Stimulated activated CD4-positive, alpha-beta T cell treated with anti-CD3 and anti-CD28 coated beads, Interleukin-4, amount 100 ng/mL, for 48 hours (primary cell): ENCODE measurements at regions not wholly inside any gene's neighbourhood (a gene's known extent, or its start where the extent isn't known, plus 50 kb on each side); places are given as distances from the start of the nearest gene placed in this dataset.

Experiments used
- DNase-seq, 2 donors: peaks; one replicate each; pipeline ENCODE4 v3.0.0-alpha.2; 2020; ENCODE audit warnings: low read depth in 2 of 2

GRCh38 chr5:159817262-159818029 lies 98.8 kb upstream of the ADRA1B start:
- no peak for DNase-seq

GRCh38 chr5:159819591-159820411 lies 96.5 kb upstream of the ADRA1B start:
- DNase-seq, result no peak

GRCh38 chr5:159820692-159821091 lies 95.6 kb upstream of the ADRA1B start:
- no peak for DNase-seq

- no peak for DNase-seq
These were observed 94.8 kb upstream of the ADRA1B start for GRCh38 chr5:159821461-159821940.

DNA sequence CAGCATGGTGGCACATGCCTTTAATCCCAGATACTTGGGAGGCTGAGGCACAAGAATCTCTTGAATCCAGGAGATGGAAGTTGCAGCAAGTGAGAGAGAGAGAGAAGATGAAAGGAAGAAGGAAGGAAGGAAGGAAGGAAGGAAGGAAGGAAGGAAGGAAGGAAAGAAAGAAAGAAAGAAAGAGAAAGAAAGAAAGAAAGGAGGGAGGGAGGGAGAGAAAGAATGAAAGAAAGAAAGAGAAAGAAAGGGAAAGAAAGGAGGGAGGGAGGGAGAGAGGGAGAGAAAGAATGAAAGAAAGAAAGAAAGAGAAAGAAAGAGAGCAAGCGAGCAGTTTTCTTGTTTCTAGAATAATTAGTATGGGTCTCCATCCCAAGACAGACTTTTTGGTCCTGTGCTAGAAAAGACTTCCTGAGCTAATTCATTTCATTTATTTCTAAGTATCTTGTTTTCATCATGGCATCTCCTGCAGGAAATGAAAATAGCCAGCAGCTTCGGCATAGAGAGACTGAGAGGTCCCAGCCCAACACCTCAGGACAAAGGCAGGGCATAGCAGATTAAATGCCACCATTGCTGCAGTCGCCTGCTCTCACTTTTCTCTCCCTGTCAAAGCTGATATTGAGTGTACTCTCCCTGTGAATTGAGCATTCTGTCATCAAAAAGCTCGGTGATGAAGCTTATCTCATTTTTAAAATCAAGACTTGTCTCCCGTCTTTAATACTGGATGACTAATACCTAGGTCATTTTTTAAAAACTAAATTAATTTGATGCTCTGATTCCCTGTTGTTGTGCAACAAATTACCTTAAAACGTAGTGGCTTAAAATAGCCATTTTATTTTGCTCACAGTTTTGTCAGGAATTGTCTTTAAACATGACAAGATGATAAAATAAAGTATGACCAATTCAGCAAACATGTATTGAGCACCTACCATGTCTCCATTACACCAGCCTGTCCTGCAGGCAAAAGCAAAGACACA lies 91.8 kb upstream of the ADRA1B start:
- no peak for DNase-seq

DNA sequence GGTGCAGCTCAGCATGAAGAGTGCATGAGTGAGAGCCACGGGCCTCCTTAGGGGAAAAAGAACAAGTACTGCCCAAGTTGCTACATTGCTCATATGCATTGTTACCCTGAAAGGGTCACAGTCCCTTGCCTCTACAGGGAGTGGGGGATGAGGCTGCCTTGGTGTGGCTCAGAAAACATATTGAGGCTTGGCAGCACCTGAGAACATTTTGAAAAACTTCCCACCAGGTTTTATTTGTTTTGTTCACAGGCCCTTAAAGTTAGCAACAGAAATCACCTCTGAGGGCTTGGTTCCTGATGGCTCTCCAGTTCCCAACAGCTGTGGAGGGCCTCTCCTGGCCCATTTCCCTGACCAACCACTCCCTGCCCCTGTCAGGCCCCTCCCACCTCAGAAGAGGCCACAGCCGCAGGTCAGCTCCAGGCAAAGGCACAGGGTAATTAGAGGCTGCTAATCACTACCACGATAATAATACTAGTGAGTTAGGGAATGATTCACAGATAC lies 90.7 kb upstream of the ADRA1B start:
- no peak for DNase-seq

DNA sequence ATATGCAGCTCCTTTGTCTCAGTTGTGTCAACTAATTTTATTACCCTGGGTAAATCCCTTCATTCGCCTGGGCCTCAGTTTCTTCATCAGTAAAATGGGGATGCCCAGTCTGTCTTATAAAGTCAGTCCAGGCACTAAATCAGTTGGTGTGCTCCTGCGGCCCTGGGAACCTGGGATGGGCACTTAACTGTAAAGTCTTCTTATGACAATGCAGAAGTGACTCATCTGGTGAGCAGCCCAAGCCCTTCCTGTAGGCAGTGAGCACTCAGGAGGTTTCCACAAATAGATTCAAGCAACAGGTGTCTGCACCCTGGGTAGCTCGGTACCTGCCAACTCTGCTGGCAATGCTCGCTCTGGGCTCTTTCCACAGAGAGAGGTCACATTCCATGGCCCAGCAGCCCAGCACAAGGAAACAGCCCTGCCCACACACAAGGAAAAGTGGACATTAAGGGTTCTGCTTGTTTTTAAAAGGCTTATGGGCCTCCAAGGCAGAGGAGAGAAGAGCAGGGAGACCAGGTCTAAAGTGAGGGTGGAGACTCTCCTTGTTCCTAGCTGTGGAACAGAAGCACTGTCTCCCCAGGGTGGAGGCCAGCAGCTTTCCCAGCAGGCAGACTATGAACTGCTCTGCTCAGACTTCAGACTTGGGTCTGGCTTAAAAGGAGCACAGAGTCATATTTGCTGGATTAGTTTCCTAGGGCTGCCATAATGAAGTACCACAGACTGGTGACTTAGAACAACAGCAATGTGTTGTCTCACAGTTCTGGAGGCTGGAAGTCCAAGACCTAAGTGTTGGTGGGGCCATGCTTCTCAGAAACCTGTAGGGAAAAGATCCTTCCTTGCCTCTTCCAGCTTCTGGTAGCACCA lies 89.7 kb upstream of the ADRA1B start:
- DNase-seq, result no peak

DNA sequence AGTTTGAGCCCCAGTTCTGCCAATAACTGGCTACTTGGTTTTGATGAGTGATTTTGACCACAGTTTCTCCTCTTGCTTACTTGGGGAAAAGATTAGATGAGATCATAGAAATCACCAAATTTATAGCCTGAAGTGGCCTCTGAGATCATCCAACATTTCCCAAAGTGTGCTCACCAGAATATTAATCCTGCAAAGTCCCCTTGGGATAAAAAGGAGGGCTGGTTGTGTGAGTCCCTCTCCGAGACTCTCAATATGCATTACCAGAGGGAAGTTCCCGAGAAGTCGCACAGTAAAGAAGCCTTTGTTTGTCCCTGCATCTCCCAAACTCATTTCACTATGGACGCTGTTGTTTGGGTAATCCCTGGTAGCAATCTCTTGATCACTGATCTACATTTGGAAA lies 88.4 kb upstream of the ADRA1B start:
- no peak for DNase-seq

GRCh38 chr5:159832073-159832472 lies 84.2 kb upstream of the ADRA1B start:
- DNase-seq, result no peak

GRCh38 chr5:159833088-159833487 lies 83.2 kb upstream of the ADRA1B start:
- DNase-seq, result no peak

GRCh38 chr5:159833846-159834245 lies 82.4 kb upstream of the ADRA1B start:
- no peak for DNase-seq

- DNase-seq, result no peak
These were observed 80.7 kb upstream of the ADRA1B start for GRCh38 chr5:159835548-159835947.

GRCh38 chr5:159836691-159837090 lies 79.6 kb upstream of the ADRA1B start:
- no peak for DNase-seq

DNA sequence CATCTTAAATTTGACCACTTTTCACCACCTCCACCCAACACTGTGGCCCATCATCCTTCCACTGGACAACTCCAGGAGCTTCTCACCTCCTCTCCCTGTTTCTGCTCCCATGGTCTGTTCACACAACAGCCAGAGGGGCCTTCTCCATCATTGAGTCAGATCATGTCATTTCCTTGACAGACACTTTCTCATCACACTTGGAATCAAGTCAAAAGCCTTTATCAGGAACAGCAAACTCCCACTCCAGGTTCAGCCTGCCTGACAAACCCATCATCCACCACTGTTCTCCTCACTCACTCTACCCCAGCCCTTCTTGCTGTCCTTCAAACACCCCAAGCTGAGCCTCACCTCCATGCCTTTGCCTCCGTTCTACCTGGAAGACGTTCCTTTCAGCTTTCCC lies 78.4 kb upstream of the ADRA1B start:
- DNase-seq, result no peak

GRCh38 chr5:159838551-159839222 lies 77.6 kb upstream of the ADRA1B start:
- no peak for DNase-seq

DNA sequence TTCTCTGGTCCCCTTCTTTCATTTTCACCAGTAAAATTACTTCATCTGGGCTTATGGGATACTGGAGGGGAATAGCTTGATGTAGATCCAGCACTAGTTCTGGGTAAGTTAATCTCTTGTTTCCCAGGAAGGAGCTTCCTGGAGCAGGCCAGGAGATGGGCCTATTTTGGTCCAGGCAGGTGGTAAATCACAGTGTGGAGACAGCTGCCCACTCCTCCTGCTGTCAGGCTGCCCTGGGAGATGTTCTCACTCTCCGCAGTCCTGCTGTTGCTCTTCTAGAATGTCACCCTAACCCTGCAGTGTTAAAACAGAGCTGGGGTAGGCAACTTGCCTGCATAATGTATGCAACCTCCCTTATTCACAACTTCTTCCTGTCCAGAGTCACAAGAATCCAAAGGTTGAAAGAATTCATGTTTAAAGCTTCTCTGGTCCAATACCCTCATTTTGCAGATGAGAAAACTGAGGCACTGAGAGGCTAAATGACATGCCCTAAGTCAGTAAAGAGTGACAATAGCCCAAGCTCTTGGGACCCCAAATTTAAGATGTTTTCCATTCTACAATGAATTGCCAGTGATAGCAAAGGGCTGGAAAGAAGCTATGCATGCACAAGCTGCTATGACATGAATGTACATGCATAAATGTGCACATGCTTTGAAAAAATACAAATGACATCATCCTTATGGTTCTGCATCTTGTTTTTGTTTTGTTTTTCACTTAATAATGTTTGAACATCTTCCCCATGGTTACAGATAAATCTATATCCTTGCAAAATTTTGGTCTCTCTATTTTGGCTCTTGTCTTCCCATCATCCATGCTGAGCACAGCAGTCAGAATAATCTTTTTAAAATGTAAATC lies 71.8 kb upstream of the ADRA1B start:
- no peak for DNase-seq

DNA sequence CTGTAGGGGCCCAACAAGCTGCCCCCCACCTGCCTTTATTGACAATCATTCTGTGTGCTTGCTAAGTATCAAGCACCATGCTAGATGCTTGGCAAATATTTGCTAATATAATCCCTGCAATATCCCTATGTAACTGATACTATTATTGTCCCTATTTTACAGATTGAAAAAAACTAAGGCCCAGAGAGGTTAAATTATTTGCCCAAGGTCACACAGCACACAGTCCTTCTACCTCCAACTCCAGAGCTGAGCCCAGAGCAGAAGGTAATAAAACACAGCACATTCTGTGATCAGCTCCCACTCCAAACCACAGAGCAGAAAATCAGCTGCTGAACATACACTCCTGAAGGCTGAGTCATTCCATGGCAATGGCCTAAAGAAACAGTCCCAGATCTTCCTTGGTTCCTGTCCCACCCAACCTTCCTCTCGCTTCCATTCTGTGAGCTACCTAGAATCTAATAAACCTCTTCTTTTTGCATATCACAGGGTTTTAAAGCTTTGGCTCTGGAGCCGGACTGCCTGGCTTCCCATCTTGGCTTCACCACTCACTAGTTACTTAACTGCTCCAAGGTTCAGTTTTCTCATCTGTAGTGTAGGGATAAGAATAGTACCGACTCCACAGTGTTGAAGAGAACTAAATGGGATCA lies 66.7 kb upstream of the ADRA1B start:
- DNase-seq, result no peak

GRCh38 chr5:159850160-159850559 lies 66.1 kb upstream of the ADRA1B start:
- DNase-seq, result no peak

- DNase-seq, result no peak
These were observed 65.2 kb upstream of the ADRA1B start for GRCh38 chr5:159851053-159851452.
